GM12873 (cell line): ENCODE measurements at regions not wholly inside any gene's neighbourhood (a gene's known extent, or its start where the extent isn't known, plus 50 kb on each side); places are given as distances from the start of the nearest gene placed in this dataset.

Source experiments
- TF ChIP-seq, protein P1 (sequence below): IDR thresholded peaks from 2 replicates; pipeline ENCODE4 v1.5.1; 2012; ENCODE audit warnings: low read depth, mild to moderate bottlenecking, moderate library complexity, low read length, control low read depth; ENCODE audit not compliant: insufficient read depth; ENCODE audit errors: missing control alignments

DNA sequence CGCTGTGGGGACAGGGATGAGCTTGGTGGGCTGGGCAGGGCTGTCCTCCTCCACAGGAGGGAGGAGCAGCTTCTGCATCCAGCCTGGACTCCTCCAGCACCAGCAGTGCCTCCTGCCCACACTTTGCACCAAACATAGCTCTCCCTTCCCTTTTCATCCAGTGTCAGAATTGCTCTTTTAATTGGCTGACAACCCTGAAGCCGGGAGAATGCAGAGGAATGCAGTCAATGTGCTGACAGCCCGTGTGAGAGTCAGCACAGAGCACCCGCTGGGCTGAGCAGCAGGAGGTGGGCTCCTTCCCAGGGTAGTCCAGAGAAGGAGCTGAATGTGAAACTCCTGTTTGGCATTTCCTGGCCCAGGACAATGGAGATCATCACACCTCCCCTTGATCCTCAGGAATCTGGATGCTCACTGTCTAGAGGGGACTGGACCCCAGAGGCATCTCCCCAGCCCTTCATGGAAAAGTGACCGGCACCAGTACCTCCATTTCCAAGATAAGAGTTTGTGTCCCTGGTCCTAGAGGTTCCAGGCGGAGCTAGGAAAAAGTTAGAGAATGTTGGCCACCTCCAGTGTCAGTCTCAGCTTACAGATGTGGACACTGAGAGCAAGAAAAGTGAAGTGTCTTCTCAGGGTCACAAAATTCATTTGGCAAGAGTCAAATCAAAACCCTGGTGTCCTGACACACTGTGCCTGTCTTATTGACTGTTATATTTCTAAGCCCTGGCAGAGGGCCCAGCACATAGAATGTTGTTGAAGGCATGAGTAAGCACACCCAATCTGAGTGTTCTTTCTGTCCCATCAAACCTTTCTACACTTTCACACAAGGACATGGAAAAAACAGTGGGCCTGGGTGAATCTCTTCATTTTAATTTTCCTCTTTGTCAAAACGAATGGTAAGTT lies 202.1 kb downstream of the SNX18 start:
- TF ChIP-seq, protein P1, sequence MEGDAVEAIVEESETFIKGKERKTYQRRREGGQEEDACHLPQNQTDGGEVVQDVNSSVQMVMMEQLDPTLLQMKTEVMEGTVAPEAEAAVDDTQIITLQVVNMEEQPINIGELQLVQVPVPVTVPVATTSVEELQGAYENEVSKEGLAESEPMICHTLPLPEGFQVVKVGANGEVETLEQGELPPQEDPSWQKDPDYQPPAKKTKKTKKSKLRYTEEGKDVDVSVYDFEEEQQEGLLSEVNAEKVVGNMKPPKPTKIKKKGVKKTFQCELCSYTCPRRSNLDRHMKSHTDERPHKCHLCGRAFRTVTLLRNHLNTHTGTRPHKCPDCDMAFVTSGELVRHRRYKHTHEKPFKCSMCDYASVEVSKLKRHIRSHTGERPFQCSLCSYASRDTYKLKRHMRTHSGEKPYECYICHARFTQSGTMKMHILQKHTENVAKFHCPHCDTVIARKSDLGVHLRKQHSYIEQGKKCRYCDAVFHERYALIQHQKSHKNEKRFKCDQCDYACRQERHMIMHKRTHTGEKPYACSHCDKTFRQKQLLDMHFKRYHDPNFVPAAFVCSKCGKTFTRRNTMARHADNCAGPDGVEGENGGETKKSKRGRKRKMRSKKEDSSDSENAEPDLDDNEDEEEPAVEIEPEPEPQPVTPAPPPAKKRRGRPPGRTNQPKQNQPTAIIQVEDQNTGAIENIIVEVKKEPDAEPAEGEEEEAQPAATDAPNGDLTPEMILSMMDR = no peak

- TF ChIP-seq, protein P1 = no peak
Measured at GRCh38 chr5:54718656-54719055, 201.1 kb downstream of the SNX18 start.

DNA sequence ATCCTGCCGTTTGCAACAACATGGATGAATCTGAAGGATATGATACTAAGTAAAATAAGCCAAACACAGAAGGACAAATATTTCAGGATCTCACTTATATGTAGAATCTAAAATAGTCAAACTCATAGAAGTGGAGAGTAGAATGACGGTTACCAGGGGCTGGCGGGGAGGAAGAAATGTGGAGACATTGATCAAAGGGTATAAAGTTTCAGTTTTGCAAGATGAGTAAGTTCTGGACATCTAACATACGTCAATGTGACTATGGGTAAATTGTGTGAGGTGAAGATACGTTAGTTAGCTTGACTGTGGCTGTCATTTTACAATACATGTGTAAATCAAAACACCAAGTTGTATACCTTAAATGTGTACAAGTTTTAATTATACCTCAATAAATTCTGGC lies 200.3 kb downstream of the SNX18 start:
- TF ChIP-seq, protein P1 = no peak

DNA sequence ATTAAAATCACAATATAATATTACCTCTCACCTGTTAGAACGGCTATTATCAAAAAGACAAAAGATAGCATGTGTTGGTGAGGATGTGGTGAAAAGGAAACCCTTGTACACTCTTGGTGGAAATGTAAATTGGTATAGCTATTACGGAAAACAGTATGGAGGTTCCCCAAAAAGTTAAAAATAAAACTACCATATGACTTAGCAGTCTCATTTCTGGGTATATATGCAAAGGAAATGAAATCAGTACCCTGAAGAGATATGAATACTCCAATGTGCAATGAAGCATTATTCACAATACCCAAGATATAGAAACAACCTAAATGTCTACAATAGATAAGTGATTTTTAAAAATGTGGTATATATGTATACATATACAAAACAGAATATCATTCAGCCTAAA lies 199.9 kb downstream of the SNX18 start:
- TF ChIP-seq, protein P1 = no peak

- TF ChIP-seq, protein P1 = no peak
Measured at GRCh38 chr5:54713923-54714581, 196.5 kb downstream of the SNX18 start.

GRCh38 chr5:54709096-54709495 lies 191.5 kb downstream of the SNX18 start:
- TF ChIP-seq, protein P1 = no peak

DNA sequence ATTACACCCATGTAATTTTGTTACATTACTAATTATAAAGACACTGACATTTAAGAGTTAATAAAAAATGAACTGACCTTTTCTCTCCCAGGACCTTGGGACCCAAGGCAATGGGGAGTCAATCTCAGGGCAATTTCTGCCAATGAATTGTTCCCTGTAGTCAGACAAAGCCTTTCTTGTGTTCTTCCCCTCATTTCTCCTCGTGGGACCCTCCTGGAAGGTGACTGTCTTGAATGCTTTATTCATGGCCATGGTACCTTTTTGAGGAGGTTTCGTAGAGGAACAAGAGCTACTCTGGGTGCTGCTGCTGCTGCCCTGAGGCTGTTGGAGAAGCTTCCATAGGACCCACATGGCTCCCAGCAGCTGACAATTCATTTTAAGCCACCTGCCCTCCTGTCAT lies 190.3 kb downstream of the SNX18 start:
- TF ChIP-seq, protein P1 = no peak
